ENCODE measurements at regions not wholly inside any gene's neighbourhood (a gene's known extent, or its start where the extent isn't known, plus 50 kb on each side); places are given as distances from the start of the nearest gene placed in this dataset.

DNA sequence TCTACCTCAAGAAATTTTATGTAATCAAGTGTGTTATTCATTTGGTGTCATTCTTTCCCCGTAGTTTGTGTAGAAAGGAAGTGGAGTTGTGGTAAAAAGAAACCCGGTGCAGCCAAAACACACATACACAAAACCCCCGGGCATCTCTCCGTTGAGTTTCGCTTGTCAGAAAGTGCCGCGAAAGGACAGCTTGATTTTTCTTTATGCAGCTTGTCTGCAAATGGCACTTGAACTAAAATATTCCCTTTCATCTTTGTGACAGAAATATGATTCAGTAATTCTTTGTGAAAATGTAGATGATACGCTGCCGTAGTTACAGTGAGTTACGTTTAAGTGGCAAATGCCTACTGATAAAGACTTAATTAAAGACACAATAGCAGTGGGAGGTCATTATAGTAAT is 268.8 kb upstream of the SPRED2 start:
- no peak overlapping the region for H3K14ac ChIP-seq (ENCODE audit: insufficient read length)
- H2AFZ ChIP-seq (ENCODE audit: low read length): no peak overlapping the region
- H4K8ac ChIP-seq (ENCODE audit: extremely low read depth, insufficient read depth, low read length): no peak overlapping the region
- FAIRE-seq (no peak), DNase-seq (ENCODE audit: low read depth in 1 of 2, low spot score in 2 of 2) (no peak)
- H4K5ac ChIP-seq (ENCODE audit: insufficient read length, low read depth, low read length): no peak overlapping the region
- no peaks in the 10 kb centered on the region for H3K36me3 ChIP-seq (ENCODE audit: control insufficient read depth in 2 of 4, insufficient read depth in 4 of 4, low read length in 3 of 4)
- H3K4ac ChIP-seq (replicated peaks; ENCODE audit: insufficient read length, low read depth, low read length): no peak overlapping the region
- H3K4me3 ChIP-seq (ENCODE audit: extremely low read depth in 1 of 4, insufficient read depth in 2 of 4, low read depth in 3 of 4, low read length in 4 of 4): no peak overlapping the region
- no peaks in the 10 kb centered on the region for H4K20me1 ChIP-seq (replicated peaks in 1 of 2; ENCODE audit: control insufficient read depth in 1 of 2, insufficient read depth in 2 of 2, low read length in 2 of 2)
- H3K56ac ChIP-seq (replicated peaks; ENCODE audit: insufficient read length, low read depth, low read length): no peak overlapping the region
- no peak overlapping the region for H3K27ac ChIP-seq (ENCODE audit: low read depth, low read length)
- H2BK5ac ChIP-seq (ENCODE audit: low read depth, low read length): no peak overlapping the region
- H3K18ac ChIP-seq (ENCODE audit: extremely low read depth, low read length): no peak overlapping the region
- ChIA-PET POLR2A (ENCODE audit: partially characterized antibody) (no interaction called here), CTCF (ENCODE audit: partially characterized antibody) (no interaction called here)
- H2AK5ac ChIP-seq (ENCODE audit: low read depth, low read length): no peak overlapping the region
- no peaks in the 10 kb centered on the region for H3K27me3 ChIP-seq (replicated peaks in 1 of 4; ENCODE audit: control insufficient read depth in 3 of 4, extremely low read depth in 1 of 4, insufficient read depth in 3 of 4, low read length in 3 of 4)
- no peak overlapping the region for H4K91ac ChIP-seq (replicated peaks; ENCODE audit: insufficient read length, low read length)
- no peaks in the 10 kb centered on the region; a peak in 1 of 7 replicates for H3K4me1 ChIP-seq (replicated peaks in 1 of 4; ENCODE audit: control insufficient read depth in 3 of 4, insufficient read depth in 4 of 4, low read length in 3 of 4)
- H3K4me2 ChIP-seq (ENCODE audit: insufficient read depth in 1 of 2, low read depth in 2 of 2, low read length in 2 of 2): no peak overlapping the region
- no peaks in the 10 kb centered on the region for H3K23me2 ChIP-seq (ENCODE audit: low read depth, low read length)
- no peaks in the 10 kb centered on the region for H3K79me1 ChIP-seq (ENCODE audit: low read depth, low read length)
- H2BK15ac ChIP-seq (ENCODE audit: low read length): no peak overlapping the region
- no peaks in the 10 kb centered on the region for H3K79me2 ChIP-seq (ENCODE audit: control insufficient read depth in 1 of 2, insufficient read depth in 2 of 2, low read length in 2 of 2)
- H3K9ac ChIP-seq (replicated peaks in 1 of 4; ENCODE audit: extremely low read depth in 1 of 4, low read depth in 3 of 4, low read length in 3 of 4): no peak overlapping the region
- no peak overlapping the region for H2BK12ac ChIP-seq (ENCODE audit: low read depth, low read length)
- H3K23ac ChIP-seq (ENCODE audit: insufficient read length): no peak overlapping the region
- H2BK120ac ChIP-seq (replicated peaks; ENCODE audit: low read depth, low read length): no peak overlapping the region
- no peaks in the 10 kb centered on the region for H3K9me3 ChIP-seq (ENCODE audit: insufficient read depth in 2 of 2, low read depth in 1 of 2, low read length in 1 of 2)
- 94% methylated on average over 10 of the region's 10 CpGs; no CpG with 5 or more reads in 1 of the 2 experiments for WGBS, 2 experiments (ENCODE audit: extremely low coverage in 1 of 2, insufficient coverage in 1 of 2, insufficient read length in 1 of 2, insufficient replicate concordance in 2 of 2, low coverage in 1 of 2, low lambda C conversion rate in 2 of 2, missing lambda C conversion rate in 1 of 2)
- H2BK20ac ChIP-seq (ENCODE audit: low read length): no peak overlapping the region
- TF ChIP-seq POLR2AphosphoS5 (IDR thresholded peaks at IDR 0.05; ENCODE audit: low read depth, low read length) (no peak), CHD1 (IDR thresholded peaks at IDR 0.05; ENCODE audit: low read depth, low read length) (no peak), SIX5 (IDR thresholded peaks at IDR 0.05; ENCODE audit: low read depth, low read length) (no peak), CBX8 (IDR thresholded peaks at IDR 0.05; ENCODE audit: borderline replicate concordance, low read depth, low read length) (no peak), RFX5 (IDR thresholded peaks at IDR 0.05; ENCODE audit: borderline replicate concordance, low read depth, low read length) (no peak), SRF (IDR thresholded peaks at IDR 0.05; ENCODE audit: low read depth, low read length) (no peak), SUZ12 (IDR thresholded peaks at IDR 0.05; ENCODE audit: low read length) (no peak), POLR2A (IDR thresholded peaks at IDR 0.05; ENCODE audit: control extremely low read depth in 1 of 2, low read depth in 2 of 2, low read length in 2 of 2) (no peak), KDM1A (IDR thresholded peaks at IDR 0.05; ENCODE audit: borderline replicate concordance, low read length) (no peak), RXRA (IDR thresholded peaks at IDR 0.05; ENCODE audit: insufficient read depth, low read depth, low read length) (no peak), CREB1 (IDR thresholded peaks at IDR 0.05) (no peak)
- TF ChIP-seq, protein P1, sequence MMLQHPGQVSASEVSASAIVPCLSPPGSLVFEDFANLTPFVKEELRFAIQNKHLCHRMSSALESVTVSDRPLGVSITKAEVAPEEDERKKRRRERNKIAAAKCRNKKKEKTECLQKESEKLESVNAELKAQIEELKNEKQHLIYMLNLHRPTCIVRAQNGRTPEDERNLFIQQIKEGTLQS (IDR thresholded peaks at IDR 0.05; ENCODE audit: insufficient read depth, low read depth, low read length): no peak
- TF ChIP-seq, protein P2, sequence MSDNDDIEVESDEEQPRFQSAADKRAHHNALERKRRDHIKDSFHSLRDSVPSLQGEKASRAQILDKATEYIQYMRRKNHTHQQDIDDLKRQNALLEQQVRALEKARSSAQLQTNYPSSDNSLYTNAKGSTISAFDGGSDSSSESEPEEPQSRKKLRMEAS (IDR thresholded peaks at IDR 0.05): no peak
